HFF-Myc (cell line): ENCODE measurements at regions not wholly inside any gene's neighbourhood (a gene's known extent, or its start where the extent isn't known, plus 50 kb on each side); places are given as distances from the start of the nearest gene placed in this dataset.

ENCODE experiments used
- DNase-seq: peaks from one replicate; pipeline ENCODE4 v3.0.0-alpha.2; 2011; ENCODE audit warnings: low read depth; ENCODE audit errors: extremely low read depth
- H3K4me3 ChIP-seq: replicated peaks from 2 replicates; pipeline ENCODE4 v1.5.1; 2011; ENCODE audit warnings: low read depth, mild to moderate bottlenecking, control low read depth, low read length
- CTCF ChIP-seq: IDR thresholded peaks from 2 replicates; pipeline ENCODE4 v1.5.1; 2012; ENCODE audit warnings: mild to moderate bottlenecking, low read depth, low read length, control low read depth; ENCODE audit errors: missing control alignments

DNA sequence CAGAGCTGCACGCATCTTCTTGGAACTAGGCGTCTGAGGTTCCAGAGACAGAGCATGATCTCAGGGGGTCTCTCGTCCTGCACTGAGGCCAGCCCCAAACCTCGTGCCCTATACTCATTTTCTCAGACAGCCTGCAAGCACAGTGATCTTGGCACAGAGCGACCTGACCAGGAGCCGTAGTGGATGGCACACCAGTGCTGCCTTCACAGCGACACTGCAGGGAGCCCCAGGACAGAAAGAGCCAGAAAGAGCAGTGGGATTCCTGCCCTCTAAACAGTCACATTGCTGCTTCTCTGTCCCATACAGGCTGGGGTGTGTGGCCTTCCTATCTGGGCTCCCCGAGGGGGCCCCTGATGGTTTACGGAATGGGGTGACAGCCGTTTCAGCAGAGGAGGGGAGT lies 131.0 kb downstream of the RBFOX3 start:
- no peak overlapping the region for H3K4me3 ChIP-seq
- no peak for DNase-seq
- no peak for TF ChIP-seq CTCF

- TF ChIP-seq CTCF, result no peak
These were observed 132.0 kb downstream of the RBFOX3 start for GRCh38 chr17:79478841-79479240.

GRCh38 chr17:79478051-79478461 lies 132.8 kb downstream of the RBFOX3 start:
- H3K4me3 ChIP-seq, result no peak overlapping the region
- no peak for TF ChIP-seq CTCF
- no peak for DNase-seq

More at GRCh38 chr17:79478841-79479240, 132.0 kb downstream of the RBFOX3 start:
- no peak overlapping the region for H3K4me3 ChIP-seq
- DNase-seq, result no peak

- no peak for DNase-seq
- H3K4me3 ChIP-seq, result no peak overlapping the region
- no peak for TF ChIP-seq CTCF
These were observed 134.7 kb downstream of the RBFOX3 start for GRCh38 chr17:79476074-79476652.

- DNase-seq, result no peak
- no peak for TF ChIP-seq CTCF
- no peak overlapping the region for H3K4me3 ChIP-seq
These were observed 136.9 kb downstream of the RBFOX3 start for GRCh38 chr17:79473876-79474440.

DNA sequence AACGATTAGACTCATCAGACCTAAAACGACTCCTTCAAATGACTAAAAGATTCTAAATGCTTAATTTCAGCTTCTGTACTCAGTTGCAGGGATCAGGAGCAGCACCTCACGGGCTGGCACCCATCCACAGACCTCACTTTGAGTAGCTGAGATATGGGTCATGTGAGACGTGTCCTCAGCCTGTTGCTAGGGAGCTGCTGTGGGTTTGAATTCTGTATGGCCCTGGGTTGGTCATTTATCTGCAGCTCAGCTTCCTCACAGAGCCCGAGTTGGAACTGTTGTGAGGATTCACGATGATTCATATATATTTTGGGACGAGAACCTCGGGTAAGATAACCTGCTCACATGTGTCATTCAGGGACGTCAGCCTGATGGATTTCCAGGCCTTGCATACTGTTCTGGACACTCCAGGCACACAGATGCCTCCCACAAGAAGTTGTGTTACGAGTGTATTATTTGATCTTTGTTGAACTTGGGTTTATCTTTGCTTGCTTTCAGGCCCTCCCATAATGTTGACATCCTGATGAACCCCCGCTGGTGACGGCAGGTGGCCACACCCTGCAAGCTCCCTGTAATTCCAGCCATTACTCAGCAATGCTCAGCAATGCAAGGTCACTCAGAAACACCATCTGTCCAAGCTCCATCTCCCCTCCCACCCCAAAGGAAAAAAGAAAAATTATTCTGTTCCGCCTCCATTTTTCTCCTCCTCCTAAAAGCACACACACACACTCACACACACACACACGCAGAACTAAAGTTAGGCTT lies 137.6 kb downstream of the RBFOX3 start:
- no peak for DNase-seq
- TF ChIP-seq CTCF, result no peak
- H3K4me3 ChIP-seq, result no peak overlapping the region
